A673 (cell line): ENCODE measurements at regions not wholly inside any gene's neighbourhood (a gene's known extent, or its start where the extent isn't known, plus 50 kb on each side); places are given as distances from the start of the nearest gene placed in this dataset.

ENCODE experiments used
- EZH2 ChIP-seq: fragments of 200-600 bp; sonication (generic); IDR thresholded peaks from 2 replicates; pipeline ENCODE4 v1.6.1; 2017; ENCODE audit warnings: borderline replicate concordance, low read depth, mild to moderate bottlenecking, mixed read lengths, antibody characterized with exemption, low read length; ENCODE audit not compliant: poor library complexity, severe bottlenecking
- TF ChIP-seq, protein P1 (sequence below): fragments of 300-800, 200-600 bp; sonication (generic); conservative IDR thresholded peaks from 2 replicates; pipeline ENCODE4 v1.5.1; 2017; ENCODE audit warnings: low read depth, mild to moderate bottlenecking, antibody characterized with exemption, low read length, moderate library complexity, mixed read lengths

- TF ChIP-seq, protein P1, sequence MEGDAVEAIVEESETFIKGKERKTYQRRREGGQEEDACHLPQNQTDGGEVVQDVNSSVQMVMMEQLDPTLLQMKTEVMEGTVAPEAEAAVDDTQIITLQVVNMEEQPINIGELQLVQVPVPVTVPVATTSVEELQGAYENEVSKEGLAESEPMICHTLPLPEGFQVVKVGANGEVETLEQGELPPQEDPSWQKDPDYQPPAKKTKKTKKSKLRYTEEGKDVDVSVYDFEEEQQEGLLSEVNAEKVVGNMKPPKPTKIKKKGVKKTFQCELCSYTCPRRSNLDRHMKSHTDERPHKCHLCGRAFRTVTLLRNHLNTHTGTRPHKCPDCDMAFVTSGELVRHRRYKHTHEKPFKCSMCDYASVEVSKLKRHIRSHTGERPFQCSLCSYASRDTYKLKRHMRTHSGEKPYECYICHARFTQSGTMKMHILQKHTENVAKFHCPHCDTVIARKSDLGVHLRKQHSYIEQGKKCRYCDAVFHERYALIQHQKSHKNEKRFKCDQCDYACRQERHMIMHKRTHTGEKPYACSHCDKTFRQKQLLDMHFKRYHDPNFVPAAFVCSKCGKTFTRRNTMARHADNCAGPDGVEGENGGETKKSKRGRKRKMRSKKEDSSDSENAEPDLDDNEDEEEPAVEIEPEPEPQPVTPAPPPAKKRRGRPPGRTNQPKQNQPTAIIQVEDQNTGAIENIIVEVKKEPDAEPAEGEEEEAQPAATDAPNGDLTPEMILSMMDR = no peak
- TF ChIP-seq EZH2 = no peak
Measured at GRCh38 chr6:41449399-41450245, 96.6 kb upstream of the FOXP4 start.
